ENCODE measurements at regions not wholly inside any gene's neighbourhood (a gene's known extent, or its start where the extent isn't known, plus 50 kb on each side); places are given as distances from the start of the nearest gene placed in this dataset.
"Not testable (repeated sequence)": the region's sequence is repeated elsewhere in the genome, so short reads cannot be mapped to it uniquely, and the experiment has no call there.

GRCh38 chr3:541062-541801 is 344.7 kb downstream of the CHL1 start:
- Histone ChIP-seq H3K9me3 (ENCODE audit: low read length) (no peaks in the 10 kb centered on the region), H3K4me3 (ENCODE audit: low read length) (no peak overlapping the region), H3K36me3 (ENCODE audit: insufficient read depth, low read length) (no peaks in the 10 kb centered on the region), H3K27me3 (ENCODE audit: insufficient read depth, low read length) (no peaks in the 10 kb centered on the region), H3K4me1 (ENCODE audit: insufficient read depth, low read length) (no peaks in the 10 kb centered on the region), H2AFZ (ENCODE audit: low read depth, low read length) (no peak overlapping the region)

GRCh38 chr3:542021-542420 is 345.5 kb downstream of the CHL1 start:
- Histone ChIP-seq H3K36me3 (ENCODE audit: insufficient read depth, low read length) (no peaks in the 10 kb centered on the region), H3K9me3 (ENCODE audit: low read length) (no peaks in the 10 kb centered on the region), H2AFZ (ENCODE audit: low read depth, low read length) (no peak overlapping the region), H3K4me1 (ENCODE audit: insufficient read depth, low read length) (no peaks in the 10 kb centered on the region), H3K27me3 (ENCODE audit: insufficient read depth, low read length) (no peaks in the 10 kb centered on the region), H3K4me3 (ENCODE audit: low read length) (no peak overlapping the region)

GRCh38 chr3:549636-550035 is 353.1 kb downstream of the CHL1 start:
- no peaks in the 10 kb centered on the region for H3K4me1 ChIP-seq (ENCODE audit: insufficient read depth, low read length)
- H3K9me3 ChIP-seq (ENCODE audit: low read length) = no peaks in the 10 kb centered on the region
- no peak overlapping the region for H3K4me3 ChIP-seq (ENCODE audit: low read length)
- no peaks in the 10 kb centered on the region for H3K36me3 ChIP-seq (ENCODE audit: insufficient read depth, low read length)
- H2AFZ ChIP-seq (ENCODE audit: low read depth, low read length) = no peak overlapping the region
- no peaks in the 10 kb centered on the region for H3K27me3 ChIP-seq (ENCODE audit: insufficient read depth, low read length)

GRCh38 chr3:550471-550870 is 353.9 kb downstream of the CHL1 start:
- Histone ChIP-seq H3K9me3 (ENCODE audit: low read length) (no peaks in the 10 kb centered on the region), H3K4me1 (ENCODE audit: insufficient read depth, low read length) (no peaks in the 10 kb centered on the region), H3K4me3 (ENCODE audit: low read length) (no peak overlapping the region), H2AFZ (ENCODE audit: low read depth, low read length) (no peak overlapping the region), H3K27me3 (ENCODE audit: insufficient read depth, low read length) (no peaks in the 10 kb centered on the region), H3K36me3 (ENCODE audit: insufficient read depth, low read length) (no peaks in the 10 kb centered on the region)

- no peak overlapping the region for H2AFZ ChIP-seq (ENCODE audit: low read depth, low read length)
- H3K9me3 ChIP-seq (ENCODE audit: low read length) = no peaks in the 10 kb centered on the region
- no peaks in the 10 kb centered on the region for H3K36me3 ChIP-seq (ENCODE audit: insufficient read depth, low read length)
- no peaks in the 10 kb centered on the region for H3K4me1 ChIP-seq (ENCODE audit: insufficient read depth, low read length)
- H3K4me3 ChIP-seq (ENCODE audit: low read length) = no peak overlapping the region
- no peaks in the 10 kb centered on the region for H3K27me3 ChIP-seq (ENCODE audit: insufficient read depth, low read length)
Observed at GRCh38 chr3:557972-558371, 361.4 kb downstream of the CHL1 start.

- no peak overlapping the region for H2AFZ ChIP-seq (ENCODE audit: low read depth, low read length)
- no peaks in the 10 kb centered on the region for H3K9me3 ChIP-seq (ENCODE audit: low read length)
- H3K4me1 ChIP-seq (ENCODE audit: insufficient read depth, low read length) = no peaks in the 10 kb centered on the region
Observed at GRCh38 chr3:567488-568185, 371.1 kb downstream of the CHL1 start.

GRCh38 chr3:579529-579928 is 383.0 kb downstream of the CHL1 start:
- not testable (repeated sequence) for H3K36me3 ChIP-seq (ENCODE audit: insufficient read depth, low read length); H3K4me1 ChIP-seq (ENCODE audit: insufficient read depth, low read length); H3K4me3 ChIP-seq (ENCODE audit: low read length); H3K27me3 ChIP-seq (ENCODE audit: insufficient read depth, low read length); H3K9me3 ChIP-seq (ENCODE audit: low read length); H2AFZ ChIP-seq (ENCODE audit: low read depth, low read length)

More at GRCh38 chr3:567488-568185, 371.1 kb downstream of the CHL1 start:
- Histone ChIP-seq H3K36me3 (ENCODE audit: insufficient read depth, low read length) (no peaks in the 10 kb centered on the region), H3K4me3 (ENCODE audit: low read length) (no peak overlapping the region), H3K27me3 (ENCODE audit: insufficient read depth, low read length) (no peaks in the 10 kb centered on the region)

GRCh38 chr3:589066-589465 is 392.5 kb downstream of the CHL1 start:
- H3K9me3 ChIP-seq (ENCODE audit: low read length); H3K27me3 ChIP-seq (ENCODE audit: insufficient read depth, low read length); H3K4me1 ChIP-seq (ENCODE audit: insufficient read depth, low read length); H2AFZ ChIP-seq (ENCODE audit: low read depth, low read length); H3K36me3 ChIP-seq (ENCODE audit: insufficient read depth, low read length); H3K4me3 ChIP-seq (ENCODE audit: low read length): not testable (repeated sequence)

GRCh38 chr3:597304-597703 is 400.7 kb downstream of the CHL1 start:
- H3K9me3 ChIP-seq (ENCODE audit: low read length); H2AFZ ChIP-seq (ENCODE audit: low read depth, low read length); H3K4me3 ChIP-seq (ENCODE audit: low read length); H3K36me3 ChIP-seq (ENCODE audit: insufficient read depth, low read length); H3K4me1 ChIP-seq (ENCODE audit: insufficient read depth, low read length); H3K27me3 ChIP-seq (ENCODE audit: insufficient read depth, low read length): not testable (repeated sequence)

- not testable (repeated sequence) for H3K4me1 ChIP-seq (ENCODE audit: insufficient read depth, low read length); H3K27me3 ChIP-seq (ENCODE audit: insufficient read depth, low read length); H3K4me3 ChIP-seq (ENCODE audit: low read length); H3K36me3 ChIP-seq (ENCODE audit: insufficient read depth, low read length); H2AFZ ChIP-seq (ENCODE audit: low read depth, low read length); H3K9me3 ChIP-seq (ENCODE audit: low read length)
Observed at GRCh38 chr3:597746-598145, 401.2 kb downstream of the CHL1 start.

GRCh38 chr3:607480-607879 is 410.9 kb downstream of the CHL1 start:
- not testable (repeated sequence) for H3K36me3 ChIP-seq (ENCODE audit: insufficient read depth, low read length); H3K27me3 ChIP-seq (ENCODE audit: insufficient read depth, low read length); H3K4me3 ChIP-seq (ENCODE audit: low read length); H3K4me1 ChIP-seq (ENCODE audit: insufficient read depth, low read length); H3K9me3 ChIP-seq (ENCODE audit: low read length); H2AFZ ChIP-seq (ENCODE audit: low read depth, low read length)

- no peaks in the 10 kb centered on the region for H3K9me3 ChIP-seq (ENCODE audit: low read length)
- no peaks in the 10 kb centered on the region for H3K36me3 ChIP-seq (ENCODE audit: insufficient read depth, low read length)
Observed at GRCh38 chr3:621714-622113, 425.2 kb downstream of the CHL1 start.

GRCh38 chr3:622314-622713 is 425.8 kb downstream of the CHL1 start:
- H3K4me1 ChIP-seq (ENCODE audit: insufficient read depth, low read length) = no peaks in the 10 kb centered on the region
- H3K4me3 ChIP-seq (ENCODE audit: low read length) = no peak overlapping the region
- H2AFZ ChIP-seq (ENCODE audit: low read depth, low read length) = no peak overlapping the region
- H3K27me3 ChIP-seq (ENCODE audit: insufficient read depth, low read length) = no peaks in the 10 kb centered on the region
- no peaks in the 10 kb centered on the region for H3K36me3 ChIP-seq (ENCODE audit: insufficient read depth, low read length)
- H3K9me3 ChIP-seq (ENCODE audit: low read length) = no peaks in the 10 kb centered on the region

More at GRCh38 chr3:621714-622113, 425.2 kb downstream of the CHL1 start:
- H3K4me1 ChIP-seq (ENCODE audit: insufficient read depth, low read length) = no peaks in the 10 kb centered on the region
- H2AFZ ChIP-seq (ENCODE audit: low read depth, low read length) = no peak overlapping the region
- H3K27me3 ChIP-seq (ENCODE audit: insufficient read depth, low read length) = no peaks in the 10 kb centered on the region
- H3K4me3 ChIP-seq (ENCODE audit: low read length) = no peak overlapping the region
